Esophagus muscularis mucosa (tissue), 2 donors: ENCODE measurements at regions not wholly inside any gene's neighbourhood (a gene's known extent, or its start where the extent isn't known, plus 50 kb on each side); places are given as distances from the start of the nearest gene placed in this dataset.

Experiments used
- POLR2A ChIP-seq: fragments of 450-650 bp; IDR thresholded peaks from one replicate; pipeline ENCODE4 v1.6.1; 2017; ENCODE audit warnings: antibody characterized with exemption, moderate library complexity, mild to moderate bottlenecking, low read depth
- POLR2AphosphoS5 ChIP-seq, 2 donors: sonication (generic); formaldehyde crosslinking; IDR thresholded peaks; one replicate each; pipeline ENCODE4 v1.6.1; 2017; ENCODE audit warnings: antibody characterized with exemption in 2 of 2

GRCh38 chr2:83894976-83895375 is 564.1 kb downstream of the SUCLG1 start:
- TF ChIP-seq POLR2A (no peak), POLR2AphosphoS5 (IDR thresholded peaks at IDR 0.05) (no peak)
